HG02588 (cell line): ENCODE measurements at regions not wholly inside any gene's neighbourhood (a gene's known extent, or its start where the extent isn't known, plus 50 kb on each side); places are given as distances from the start of the nearest gene placed in this dataset.

Experiments used
- ATAC-seq: cut with Tn5 transposase; IDR thresholded peaks from one replicate; pipeline ENCODE4 v1.9.1; 2021; ENCODE audit warnings: mild to moderate bottlenecking, moderate library complexity; ENCODE audit not compliant: unreplicated experiment

DNA sequence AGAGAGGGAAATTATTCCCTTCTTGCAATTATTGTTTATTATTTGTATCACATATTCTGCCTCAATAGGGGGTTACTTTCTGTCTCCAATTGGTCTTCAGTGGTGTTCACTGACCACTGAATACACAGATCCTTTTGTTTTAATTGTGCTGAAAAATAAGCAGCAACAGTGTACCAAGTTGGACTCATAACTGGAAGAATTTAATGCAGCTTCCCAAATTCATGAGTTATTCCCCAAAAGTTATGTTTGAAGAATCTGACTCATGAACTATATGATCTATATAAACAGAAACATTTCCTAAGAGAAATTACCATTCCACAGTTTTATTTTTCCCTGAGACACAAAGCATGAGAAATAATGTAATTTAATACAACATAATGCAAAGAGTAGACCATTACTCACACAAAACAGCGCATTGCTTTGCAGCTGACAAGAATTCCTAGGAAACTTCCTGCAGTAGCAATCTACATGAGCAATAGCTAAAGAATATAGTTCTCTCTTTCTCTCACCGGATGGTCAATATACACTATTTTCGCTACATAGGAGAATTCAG lies 479.2 kb downstream of the HTR7 start:
- ATAC-seq, result no peak

DNA sequence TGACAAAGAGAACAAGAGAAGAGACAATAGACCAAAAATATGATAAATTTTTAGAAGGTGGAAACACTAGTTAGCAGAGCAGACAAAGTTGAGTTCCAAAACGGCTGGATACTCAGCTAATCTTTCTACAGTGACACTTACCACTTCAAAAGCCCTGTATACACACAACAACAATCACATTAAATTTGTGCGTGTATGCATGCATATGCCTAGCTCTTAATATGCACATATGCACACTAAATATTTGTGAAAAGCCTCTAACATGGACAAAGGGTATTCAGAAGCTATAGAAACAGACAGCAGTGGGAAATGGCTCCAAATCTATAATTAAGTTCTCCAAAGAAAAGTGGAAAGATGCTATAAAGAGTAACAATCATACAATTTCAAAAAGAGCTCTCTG lies 476.4 kb downstream of the HTR7 start:
- no peak for ATAC-seq

DNA sequence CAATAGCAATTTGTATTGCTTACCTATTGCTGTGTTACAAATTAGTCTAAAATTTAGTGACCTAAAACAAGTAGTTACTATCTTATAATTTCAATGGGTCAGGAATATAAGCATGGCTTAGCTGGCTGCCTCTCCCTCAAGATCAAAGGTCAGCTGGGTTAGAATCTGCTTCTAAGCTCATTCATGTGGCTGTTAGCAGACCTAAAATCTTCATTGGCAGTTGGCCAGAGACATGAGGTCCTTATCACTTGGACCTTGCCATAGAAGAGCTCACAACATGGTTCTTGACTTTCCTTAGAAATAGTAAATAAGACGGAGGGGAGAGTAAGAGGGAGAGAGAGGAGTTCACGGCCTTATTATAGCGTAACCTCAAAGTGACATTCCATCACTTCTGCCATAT lies 468.0 kb downstream of the HTR7 start:
- no peak for ATAC-seq

DNA sequence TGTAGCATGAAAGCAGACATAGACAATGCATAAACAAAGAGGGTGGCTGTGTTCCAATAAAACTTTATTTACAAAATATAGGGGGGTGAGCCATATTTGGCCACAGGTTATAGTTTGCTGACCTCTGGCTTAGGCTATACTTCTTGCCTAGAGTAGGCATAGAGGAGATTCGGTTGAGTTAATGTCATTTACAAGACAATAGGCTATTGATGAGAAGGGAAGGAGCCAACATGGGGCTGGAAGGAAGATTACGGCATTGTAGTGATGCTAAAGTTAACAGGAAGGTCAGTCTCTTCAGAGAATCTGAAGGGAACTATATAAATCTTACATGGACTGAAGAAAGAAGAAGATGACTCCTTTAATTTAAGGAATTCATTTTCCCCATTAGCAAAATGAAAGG lies 463.5 kb downstream of the HTR7 start:
- no peak for ATAC-seq

- no peak for ATAC-seq
These were observed 461.1 kb downstream of the HTR7 start for GRCh38 chr10:90396721-90397120.

- no peak for ATAC-seq
These were observed 459.3 kb downstream of the HTR7 start for GRCh38 chr10:90398566-90398965.

GRCh38 chr10:90399782-90400181 lies 458.1 kb downstream of the HTR7 start:
- ATAC-seq, result no peak

DNA sequence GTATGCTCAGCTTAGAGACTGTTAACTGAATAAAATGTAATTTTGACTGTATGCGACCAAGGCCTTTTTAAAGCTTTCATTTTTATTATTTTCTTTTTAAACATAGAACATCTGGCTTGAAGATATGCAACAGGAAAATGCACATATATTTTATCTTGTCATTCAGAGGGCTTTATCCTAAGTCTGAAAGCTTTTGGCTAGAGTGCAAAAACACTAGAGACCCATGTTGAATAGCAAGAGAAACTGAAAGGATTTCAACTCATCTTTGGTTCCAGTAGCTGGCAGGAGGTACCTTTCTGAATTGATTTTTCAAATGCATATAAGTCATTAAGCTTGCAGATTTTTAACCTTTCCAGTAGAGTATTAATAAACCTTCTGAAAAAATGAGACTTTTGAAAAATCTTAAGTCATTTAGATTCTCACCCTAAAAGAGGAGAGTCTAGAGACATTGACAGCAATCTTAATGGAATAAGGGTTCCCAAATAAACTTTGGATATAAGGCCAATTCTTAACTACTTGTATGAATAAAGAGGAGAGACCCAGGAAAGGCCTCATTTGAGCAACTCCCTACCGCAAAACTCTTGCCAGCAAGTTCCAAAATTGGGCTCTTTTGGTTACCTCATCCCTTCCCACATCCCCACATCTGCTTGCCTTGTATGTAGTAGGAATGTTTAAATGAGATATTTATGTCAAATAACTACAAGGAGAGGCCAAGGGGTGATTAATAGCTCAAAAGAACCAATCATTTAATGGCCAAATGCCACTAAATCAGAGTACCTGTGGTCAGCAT lies 454.4 kb downstream of the HTR7 start:
- ATAC-seq, result no peak

DNA sequence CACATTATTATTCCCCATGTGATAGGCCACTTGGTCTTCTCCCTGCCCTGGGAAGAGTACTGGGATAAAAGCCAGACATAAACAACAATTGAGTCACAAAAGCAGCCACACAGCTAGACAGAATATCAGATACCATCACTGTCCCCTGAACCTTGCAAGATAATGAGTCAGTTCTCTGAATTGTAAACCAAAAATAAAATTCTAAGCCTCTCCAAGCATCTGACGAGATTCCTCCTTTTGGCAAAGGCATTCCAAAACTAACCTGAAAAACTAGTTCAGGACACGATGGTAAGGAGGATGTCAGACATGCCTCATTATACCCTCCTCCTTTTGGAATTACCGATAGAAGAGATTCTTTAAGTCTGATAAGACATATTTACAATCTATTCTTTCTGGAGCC lies 450.7 kb downstream of the HTR7 start:
- no peak for ATAC-seq

DNA sequence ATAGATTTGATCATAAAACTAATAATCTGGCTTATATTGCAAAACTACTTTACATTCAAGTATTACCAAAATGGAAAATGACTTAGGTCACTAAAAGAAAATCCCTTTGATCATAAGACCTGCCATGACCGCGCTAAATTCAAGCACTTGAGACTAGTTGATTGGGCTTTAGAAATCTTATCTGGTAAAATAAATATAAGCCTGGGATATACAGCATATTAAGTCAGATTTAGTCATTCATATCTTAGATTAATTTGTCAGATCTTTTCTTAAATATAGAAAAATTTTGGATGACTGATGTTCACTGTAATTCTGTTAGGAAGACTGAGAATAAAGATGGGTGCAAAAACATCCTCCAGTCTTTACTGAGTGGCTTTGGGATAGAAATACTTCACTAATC lies 450.0 kb downstream of the HTR7 start:
- no peak for ATAC-seq

DNA sequence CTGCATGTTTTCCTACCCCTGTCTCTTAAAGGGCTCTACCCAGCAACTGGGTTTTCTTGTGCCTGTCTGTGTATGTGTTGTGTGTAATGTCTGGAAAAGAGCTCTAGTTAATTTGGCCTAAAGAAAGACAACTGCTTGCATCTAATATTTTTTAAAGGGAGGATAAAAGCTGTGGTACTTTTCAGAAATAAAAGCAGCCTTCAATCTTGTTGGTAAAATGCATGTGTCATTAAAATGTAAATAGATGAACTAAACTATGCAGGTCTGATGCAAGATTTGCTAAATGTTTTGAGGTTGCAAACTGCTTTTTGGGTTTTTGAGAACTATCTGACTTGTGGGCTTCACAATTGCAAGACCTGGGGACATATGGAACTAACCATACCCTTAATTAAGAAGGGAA lies 445.3 kb downstream of the HTR7 start:
- ATAC-seq, result no peak

DNA sequence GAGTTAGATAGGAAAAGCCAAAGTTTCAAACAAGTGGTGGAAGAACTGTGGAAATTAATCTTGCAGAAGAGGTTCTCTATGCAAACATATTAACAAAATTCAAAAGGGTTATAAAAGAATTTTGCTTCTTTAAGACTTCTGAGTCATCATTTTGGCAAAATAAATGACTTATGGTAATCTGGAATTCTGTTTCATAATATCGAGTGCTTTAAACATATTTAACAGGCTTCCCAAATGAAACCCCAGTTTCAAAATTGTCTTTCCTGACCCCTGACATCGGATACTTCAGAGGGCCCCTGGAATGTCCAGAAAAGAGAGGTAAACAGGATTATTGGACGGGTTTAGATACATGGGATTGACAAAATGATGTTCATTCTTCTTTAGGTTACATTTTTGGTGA lies 444.6 kb downstream of the HTR7 start:
- no peak for ATAC-seq

- ATAC-seq, result no peak
These were observed 442.9 kb downstream of the HTR7 start for GRCh38 chr10:90414926-90415325.

- no peak for ATAC-seq
These were observed 440.8 kb downstream of the HTR7 start for GRCh38 chr10:90417029-90417428.

- ATAC-seq, result no peak
These were observed 440.2 kb downstream of the HTR7 start for GRCh38 chr10:90417476-90418210.

DNA sequence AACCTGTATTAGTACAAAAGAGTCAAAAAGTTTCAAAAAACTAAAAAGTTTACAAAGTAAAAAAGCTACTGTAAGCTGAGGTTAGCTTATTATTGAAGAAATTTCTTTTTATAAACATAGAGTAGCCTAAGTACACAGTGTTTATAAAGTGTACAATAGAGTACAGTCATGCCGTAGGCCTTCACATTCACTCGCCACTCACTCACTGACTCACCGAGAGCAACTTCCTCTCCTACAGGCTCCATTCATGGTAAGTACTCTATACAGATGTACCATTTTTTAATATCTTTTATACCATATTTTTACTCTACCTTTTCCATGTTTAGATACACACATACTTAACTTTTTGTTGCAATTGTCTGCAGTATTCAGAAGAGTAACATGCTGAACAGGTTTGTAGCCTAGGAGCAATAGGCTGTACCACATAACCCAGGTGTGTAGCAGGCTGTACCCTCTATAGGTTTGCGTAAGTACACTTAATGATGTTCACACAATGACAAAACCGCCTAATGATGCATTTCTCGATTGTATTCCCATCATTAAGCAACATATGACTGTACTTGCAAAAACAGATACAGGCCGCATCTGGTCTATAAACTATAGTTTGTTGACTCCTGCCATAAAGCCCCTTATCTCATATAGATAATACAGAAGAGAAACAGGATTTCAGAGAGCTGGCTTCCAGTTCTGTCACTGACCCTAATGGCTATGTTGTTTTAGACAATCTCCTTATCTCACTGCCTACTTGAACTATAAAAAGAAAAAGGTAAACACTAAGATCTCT lies 438.8 kb downstream of the HTR7 start:
- ATAC-seq, result no peak

DNA sequence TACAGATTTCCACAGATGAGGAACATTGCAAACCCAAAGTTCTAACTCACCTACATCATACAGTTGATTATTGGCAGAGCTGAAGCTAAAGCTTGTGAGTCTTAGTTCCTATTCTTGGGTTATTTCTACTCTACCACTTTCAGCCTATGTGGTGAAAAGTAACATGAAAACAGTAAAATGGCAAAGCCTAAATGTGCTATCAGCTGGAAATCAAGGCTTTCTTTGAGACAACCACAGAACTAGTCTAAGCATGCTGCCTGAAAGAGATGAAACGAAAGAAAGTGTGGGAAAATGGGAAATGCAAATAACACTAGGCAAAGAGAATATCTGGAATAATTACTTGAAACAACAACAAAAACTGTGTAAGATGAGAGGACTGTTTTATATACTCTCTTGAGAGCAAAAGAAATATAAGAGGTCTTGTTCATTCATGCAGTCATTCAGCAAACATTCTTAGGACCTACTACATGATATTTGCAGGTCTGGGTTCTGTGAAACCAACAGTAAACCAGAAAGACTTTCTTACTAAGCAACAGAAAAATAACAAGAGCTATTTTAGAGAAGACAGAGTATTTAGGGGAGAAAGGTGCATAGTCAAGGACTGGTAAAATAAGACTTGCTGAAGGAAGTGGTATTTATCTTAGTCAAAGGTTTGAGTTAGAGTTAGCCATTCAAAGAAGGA lies 437.1 kb downstream of the HTR7 start:
- ATAC-seq, result peak; percentile 90

- no peak for ATAC-seq
These were observed 436.0 kb downstream of the HTR7 start for GRCh38 chr10:90421874-90422273.

- no peak for ATAC-seq
These were observed 433.1 kb downstream of the HTR7 start for GRCh38 chr10:90424730-90425129.

- ATAC-seq, result no peak
These were observed 427.7 kb downstream of the HTR7 start for GRCh38 chr10:90430186-90430585.

DNA sequence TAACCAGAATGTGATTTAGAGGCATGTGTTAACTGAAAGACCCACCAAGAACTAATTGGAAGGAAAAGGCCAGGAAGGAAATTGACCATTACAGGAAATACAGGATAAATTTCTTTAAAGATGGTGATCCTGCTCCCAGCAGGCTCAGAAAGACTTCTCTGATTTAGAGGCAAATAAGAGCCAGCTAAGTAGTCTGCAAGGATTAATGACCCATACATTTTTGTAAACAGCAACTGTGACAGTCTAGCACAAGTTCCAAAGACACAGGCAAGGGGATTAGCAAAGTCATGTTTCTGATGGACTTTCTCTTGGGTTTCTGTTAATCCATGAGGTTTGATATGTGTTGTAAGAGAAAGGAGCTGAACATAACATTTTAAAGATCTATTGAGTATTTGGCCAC lies 425.0 kb downstream of the HTR7 start:
- no peak for ATAC-seq
